Spleen (tissue), 7 donors: ENCODE measurements at regions not wholly inside any gene's neighbourhood (a gene's known extent, or its start where the extent isn't known, plus 50 kb on each side); places are given as distances from the start of the nearest gene placed in this dataset.

Experiments
- POLR2A ChIP-seq, 3 donors: fragments of 450-650 bp; IDR thresholded peaks; one replicate each; pipeline ENCODE4 v1.5.1; 2017; ENCODE audit warnings: antibody characterized with exemption in 3 of 3, mild to moderate bottlenecking in 1 of 3
- TF ChIP-seq, protein P1 (sequence below), 11 experiments: fragments of 200-600 bp in 7 of 11; fragments of 450-650 bp in 4 of 11; sonication (generic) in 4 of 11; IDR thresholded peaks in 8 of 11; conservative IDR thresholded peaks in 3 of 11; 1 replicate in 7 of 11; 2 replicates in 4 of 11; pipeline versions ENCODE4 v1.4.0 to v1.8.0; 2016 to 2021; ENCODE audit warnings: antibody characterized with exemption in 11 of 11, inconsistent platforms in 4 of 11, mild to moderate bottlenecking in 1 of 11
- donor health status: DM: no; HTN: no; CAD: no; lungs with moderate emphysema.
- donor health status: DM: no; HTN: no; CAD: no.
- donor health status: DM: no; HTN: no; CAD: no.

DNA sequence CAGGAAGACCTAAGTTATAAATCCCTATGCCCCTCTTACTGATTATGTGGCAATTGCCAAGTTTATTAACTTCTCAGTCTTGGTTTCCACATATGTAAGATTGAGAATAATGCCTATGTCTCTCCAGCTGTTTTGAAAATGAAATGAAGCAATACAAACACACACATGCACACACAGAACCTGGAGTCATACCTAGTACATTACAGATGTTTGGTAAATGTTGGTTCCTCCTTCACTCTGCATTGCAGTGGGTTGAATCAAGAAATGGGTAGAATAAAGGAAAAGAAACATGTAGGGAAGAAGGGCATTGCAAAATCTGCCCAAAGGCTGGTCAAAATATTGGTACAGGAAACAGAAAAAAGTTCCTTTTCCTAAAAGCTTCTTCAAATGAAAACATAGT is 309.9 kb upstream of the EMCN start:
- no peak for TF ChIP-seq POLR2A (IDR thresholded peaks at IDR 0.05)
- TF ChIP-seq, protein P1, sequence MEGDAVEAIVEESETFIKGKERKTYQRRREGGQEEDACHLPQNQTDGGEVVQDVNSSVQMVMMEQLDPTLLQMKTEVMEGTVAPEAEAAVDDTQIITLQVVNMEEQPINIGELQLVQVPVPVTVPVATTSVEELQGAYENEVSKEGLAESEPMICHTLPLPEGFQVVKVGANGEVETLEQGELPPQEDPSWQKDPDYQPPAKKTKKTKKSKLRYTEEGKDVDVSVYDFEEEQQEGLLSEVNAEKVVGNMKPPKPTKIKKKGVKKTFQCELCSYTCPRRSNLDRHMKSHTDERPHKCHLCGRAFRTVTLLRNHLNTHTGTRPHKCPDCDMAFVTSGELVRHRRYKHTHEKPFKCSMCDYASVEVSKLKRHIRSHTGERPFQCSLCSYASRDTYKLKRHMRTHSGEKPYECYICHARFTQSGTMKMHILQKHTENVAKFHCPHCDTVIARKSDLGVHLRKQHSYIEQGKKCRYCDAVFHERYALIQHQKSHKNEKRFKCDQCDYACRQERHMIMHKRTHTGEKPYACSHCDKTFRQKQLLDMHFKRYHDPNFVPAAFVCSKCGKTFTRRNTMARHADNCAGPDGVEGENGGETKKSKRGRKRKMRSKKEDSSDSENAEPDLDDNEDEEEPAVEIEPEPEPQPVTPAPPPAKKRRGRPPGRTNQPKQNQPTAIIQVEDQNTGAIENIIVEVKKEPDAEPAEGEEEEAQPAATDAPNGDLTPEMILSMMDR (IDR thresholded peaks at IDR 0.05 in 8 of 11, conservative IDR thresholded peaks at IDR 0.05 in 3 of 11), result no peak
